ENCODE measurements at regions not wholly inside any gene's neighbourhood (a gene's known extent, or its start where the extent isn't known, plus 50 kb on each side); places are given as distances from the start of the nearest gene placed in this dataset.

DNA sequence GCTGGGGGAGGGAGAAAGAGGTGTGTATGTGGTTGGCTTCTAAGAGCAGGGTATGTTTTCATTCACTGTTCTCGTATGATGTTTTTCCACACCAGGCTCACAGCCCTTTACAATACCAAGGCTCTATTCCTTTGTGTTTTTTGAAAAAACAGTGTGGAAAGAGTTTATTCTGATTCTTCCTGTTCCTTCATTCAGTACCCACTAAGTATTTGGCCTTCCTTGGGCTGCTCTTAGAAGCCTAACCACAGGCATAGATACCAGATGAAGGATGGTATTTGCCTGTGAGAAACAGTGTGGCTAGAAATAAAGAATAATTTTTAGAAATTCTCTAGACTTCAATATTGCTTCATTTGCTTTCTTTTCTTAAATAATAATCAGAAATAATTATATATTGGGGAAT lies 518.0 kb upstream of the DIPK2B start:
- TF ChIP-seq, protein P1, sequence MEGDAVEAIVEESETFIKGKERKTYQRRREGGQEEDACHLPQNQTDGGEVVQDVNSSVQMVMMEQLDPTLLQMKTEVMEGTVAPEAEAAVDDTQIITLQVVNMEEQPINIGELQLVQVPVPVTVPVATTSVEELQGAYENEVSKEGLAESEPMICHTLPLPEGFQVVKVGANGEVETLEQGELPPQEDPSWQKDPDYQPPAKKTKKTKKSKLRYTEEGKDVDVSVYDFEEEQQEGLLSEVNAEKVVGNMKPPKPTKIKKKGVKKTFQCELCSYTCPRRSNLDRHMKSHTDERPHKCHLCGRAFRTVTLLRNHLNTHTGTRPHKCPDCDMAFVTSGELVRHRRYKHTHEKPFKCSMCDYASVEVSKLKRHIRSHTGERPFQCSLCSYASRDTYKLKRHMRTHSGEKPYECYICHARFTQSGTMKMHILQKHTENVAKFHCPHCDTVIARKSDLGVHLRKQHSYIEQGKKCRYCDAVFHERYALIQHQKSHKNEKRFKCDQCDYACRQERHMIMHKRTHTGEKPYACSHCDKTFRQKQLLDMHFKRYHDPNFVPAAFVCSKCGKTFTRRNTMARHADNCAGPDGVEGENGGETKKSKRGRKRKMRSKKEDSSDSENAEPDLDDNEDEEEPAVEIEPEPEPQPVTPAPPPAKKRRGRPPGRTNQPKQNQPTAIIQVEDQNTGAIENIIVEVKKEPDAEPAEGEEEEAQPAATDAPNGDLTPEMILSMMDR (tag by site-specific recombination; IDR thresholded peaks at IDR 0.05): no peak
- TF ChIP-seq ZNF280D (tag by site-specific recombination; IDR thresholded peaks at IDR 0.05): no peak
- no peak for TF ChIP-seq ZNF341 (tag by site-specific recombination; IDR thresholded peaks at IDR 0.05; ENCODE audit: low read depth)
- no peak for TF ChIP-seq ZNF18 (tag by site-specific recombination; IDR thresholded peaks at IDR 0.05)
- no peak for TF ChIP-seq ZNF335 (tag by site-specific recombination; conservative IDR thresholded peaks at IDR 0.05)
- TF ChIP-seq HOXA7 (CRISPR knock-in tag; IDR thresholded peaks at IDR 0.05; ENCODE audit: borderline replicate concordance): no peak
- TF ChIP-seq YY2 (tag by site-specific recombination; IDR thresholded peaks at IDR 0.05): no peak
- no peak for TF ChIP-seq ZNF366 (tag by site-specific recombination; conservative IDR thresholded peaks at IDR 0.05)
- TF ChIP-seq, protein P2, sequence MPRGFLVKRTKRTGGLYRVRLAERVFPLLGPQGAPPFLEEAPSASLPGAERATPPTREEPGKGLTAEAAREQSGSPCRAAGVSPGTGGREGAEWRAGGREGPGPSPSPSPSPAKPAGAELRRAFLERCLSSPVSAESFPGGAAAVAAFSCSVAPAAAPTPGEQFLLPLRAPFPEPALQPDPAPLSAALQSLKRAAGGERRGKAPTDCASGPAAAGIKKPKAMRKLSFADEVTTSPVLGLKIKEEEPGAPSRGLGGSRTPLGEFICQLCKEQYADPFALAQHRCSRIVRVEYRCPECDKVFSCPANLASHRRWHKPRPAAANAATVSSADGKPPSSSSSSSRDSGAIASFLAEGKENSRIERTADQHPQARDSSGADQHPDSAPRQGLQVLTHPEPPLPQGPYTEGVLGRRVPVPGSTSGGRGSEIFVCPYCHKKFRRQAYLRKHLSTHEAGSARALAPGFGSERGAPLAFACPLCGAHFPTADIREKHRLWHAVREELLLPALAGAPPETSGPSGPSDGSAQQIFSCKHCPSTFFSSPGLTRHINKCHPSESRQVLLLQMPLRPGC (tag by site-specific recombination; IDR thresholded peaks at IDR 0.05): no peak
- no peak for TF ChIP-seq ZNF148 (tag by site-specific recombination; IDR thresholded peaks at IDR 0.05; ENCODE audit: borderline replicate concordance)
- no peak for TF ChIP-seq ZNF639 (tag by site-specific recombination; IDR thresholded peaks at IDR 0.05)
- TF ChIP-seq SETDB1 (IDR thresholded peaks at IDR 0.05; ENCODE audit: insufficient read length, low read length): no peak
- TF ChIP-seq YY1 (tag by site-specific recombination; IDR thresholded peaks at IDR 0.05): no peak

All from HEK293 (cell line).